Esophagus squamous epithelium (tissue), 5 donors: ENCODE measurements at regions not wholly inside any gene's neighbourhood (a gene's known extent, or its start where the extent isn't known, plus 50 kb on each side); places are given as distances from the start of the nearest gene placed in this dataset.

Experiments used
- DNase-seq: peaks from one replicate; lab custom pipeline; 2025; lab: John Stamatoyannopoulos, UW
- H3K27ac ChIP-seq, 4 donors: fragments of 200-600 bp; sonication (generic); one replicate each; pipeline ENCODE4 v1.5.1; 2016 to 2019; ENCODE audit warnings: mild to moderate bottlenecking in 1 of 4
- H3K27me3 ChIP-seq, 4 donors: fragments of 200-600 bp; sonication (generic); 1 replicate in 3 of 4; 2 replicates in 1 of 4; pipeline versions ENCODE4 v1.5.1 to v1.6.0; 2017 to 2021; ENCODE audit warnings: antibody characterized with exemption in 1 of 4
- H3K36me3 ChIP-seq, 3 donors: fragments of 200-600 bp; sonication (generic); one replicate each; pipeline ENCODE4 v1.5.1; 2016 to 2019
- H3K4me1 ChIP-seq, 3 donors: fragments of 200-600 bp; sonication (generic); one replicate each; pipeline ENCODE4 v1.5.1; 2017 to 2019
- H3K4me3 ChIP-seq, 4 donors: fragments of 200-600 bp; sonication (generic); 1 replicate in 3 of 4; 2 replicates in 1 of 4; pipeline ENCODE4 v1.5.1; 2016 to 2019; ENCODE audit warnings: mild to moderate bottlenecking in 2 of 4, moderate library complexity in 1 of 4
- H3K9me3 ChIP-seq, 3 donors: fragments of 200-600 bp; sonication (generic); one replicate each; pipeline ENCODE4 v1.5.1; 2016 to 2019
- POLR2A ChIP-seq, 4 donors: fragments of 450-650 bp; IDR thresholded peaks; one replicate each; pipeline ENCODE4 v1.6.1; 2017; ENCODE audit warnings: antibody characterized with exemption in 4 of 4, mild to moderate bottlenecking in 4 of 4, moderate library complexity in 3 of 4
- WGBS, 2 donors: methylation state at CpG; one replicate each; pipeline ENCODE4 v1.1.5; 2018; 5-methylcytosine and 5-hydroxymethylcytosine counted together
- intact Hi-C: fragments of 100-400 bp; cut with DNase I; formaldehyde crosslinking; loops from one replicate; pipeline ENCODE4 v1.15.0; 2022
- TF ChIP-seq, protein P1 (sequence below), 6 experiments: fragments of 450-650 bp in 4 of 6; fragments of 200-600 bp in 2 of 6; sonication (generic) in 2 of 6; IDR thresholded peaks; one replicate each; pipeline ENCODE4 v1.5.1; 2016 to 2019; ENCODE audit warnings: antibody characterized with exemption in 6 of 6, mild to moderate bottlenecking in 4 of 6, moderate library complexity in 4 of 6
- donor health status: DM: yes; HTN: yes; CAD: no.

DNA sequence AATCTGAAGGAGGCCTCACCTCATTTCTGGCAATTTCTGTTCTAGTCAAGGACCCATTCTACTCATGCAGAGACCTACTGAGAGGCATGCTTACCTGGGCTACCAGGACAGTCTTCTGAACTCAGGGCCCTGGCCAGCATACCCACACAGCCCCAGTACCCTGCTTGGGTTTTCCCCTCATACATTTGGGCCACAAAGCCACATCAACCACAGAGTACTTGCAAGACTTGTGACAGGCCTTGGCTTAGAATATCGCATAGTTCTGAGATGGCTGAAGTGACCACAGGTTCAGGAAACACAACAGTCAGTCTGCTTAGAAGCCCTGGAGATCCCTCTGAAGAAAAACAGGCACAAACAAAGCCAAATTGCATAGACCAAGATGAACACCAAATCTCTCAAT lies 758.8 kb upstream of the CDH9 start:
- Histone ChIP-seq H3K4me1 (no peaks in the 10 kb centered on the region), H3K27ac (no peak overlapping the region), H3K36me3 (no peaks in the 10 kb centered on the region), H3K4me3 (no peak overlapping the region), H3K27me3 (no peaks in the 10 kb centered on the region), H3K9me3 (peaks cover 0 to 18% (median 8%) of the 10 kb centered on the region in 3 donors)
- DNase-seq: no peak
- intact Hi-C loops: no loop called here
- WGBS, 2 donors: 73% methylated on average over 1 of the region's 1 CpG; no CpG with 5 or more reads in 1 of the 2 donors
- TF ChIP-seq POLR2A (IDR thresholded peaks at IDR 0.05): no peak
- TF ChIP-seq, protein P1, sequence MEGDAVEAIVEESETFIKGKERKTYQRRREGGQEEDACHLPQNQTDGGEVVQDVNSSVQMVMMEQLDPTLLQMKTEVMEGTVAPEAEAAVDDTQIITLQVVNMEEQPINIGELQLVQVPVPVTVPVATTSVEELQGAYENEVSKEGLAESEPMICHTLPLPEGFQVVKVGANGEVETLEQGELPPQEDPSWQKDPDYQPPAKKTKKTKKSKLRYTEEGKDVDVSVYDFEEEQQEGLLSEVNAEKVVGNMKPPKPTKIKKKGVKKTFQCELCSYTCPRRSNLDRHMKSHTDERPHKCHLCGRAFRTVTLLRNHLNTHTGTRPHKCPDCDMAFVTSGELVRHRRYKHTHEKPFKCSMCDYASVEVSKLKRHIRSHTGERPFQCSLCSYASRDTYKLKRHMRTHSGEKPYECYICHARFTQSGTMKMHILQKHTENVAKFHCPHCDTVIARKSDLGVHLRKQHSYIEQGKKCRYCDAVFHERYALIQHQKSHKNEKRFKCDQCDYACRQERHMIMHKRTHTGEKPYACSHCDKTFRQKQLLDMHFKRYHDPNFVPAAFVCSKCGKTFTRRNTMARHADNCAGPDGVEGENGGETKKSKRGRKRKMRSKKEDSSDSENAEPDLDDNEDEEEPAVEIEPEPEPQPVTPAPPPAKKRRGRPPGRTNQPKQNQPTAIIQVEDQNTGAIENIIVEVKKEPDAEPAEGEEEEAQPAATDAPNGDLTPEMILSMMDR (IDR thresholded peaks at IDR 0.05): no peak

- no peak for DNase-seq
- intact Hi-C loops: no loop called here
- Histone ChIP-seq H3K36me3 (no peaks in the 10 kb centered on the region), H3K9me3 (no peaks in the 10 kb centered on the region), H3K4me3 (no peak overlapping the region), H3K27ac (no peak overlapping the region), H3K4me1 (no peaks in the 10 kb centered on the region), H3K27me3 (no peaks in the 10 kb centered on the region)
- 80 to 96% methylated on average over 2 of the region's 2 CpGs for WGBS, 2 donors
- TF ChIP-seq, protein P1 (IDR thresholded peaks at IDR 0.05): no peak
- TF ChIP-seq POLR2A (IDR thresholded peaks at IDR 0.05): no peak
Observed at GRCh38 chr5:27788184-27788583, 749.8 kb upstream of the CDH9 start.

GRCh38 chr5:27784317-27784716 lies 745.9 kb upstream of the CDH9 start:
- no peak overlapping the region for H3K27ac ChIP-seq
- no peaks in the 10 kb centered on the region for H3K27me3 ChIP-seq
- 44 to 82% methylated on average over 1 of the region's 1 CpG for WGBS, 2 donors
- no peak for DNase-seq
- no peaks in the 10 kb centered on the region for H3K36me3 ChIP-seq
- no peak for TF ChIP-seq POLR2A (IDR thresholded peaks at IDR 0.05)
- TF ChIP-seq, protein P1 (IDR thresholded peaks at IDR 0.05): no peak
- intact Hi-C loops: no loop called here
- H3K4me3 ChIP-seq: no peak overlapping the region
- H3K4me1 ChIP-seq: no peaks in the 10 kb centered on the region
- H3K9me3 ChIP-seq: no peaks in the 10 kb centered on the region

GRCh38 chr5:27778121-27778520 lies 739.7 kb upstream of the CDH9 start:
- Histone ChIP-seq H3K4me3 (no peak overlapping the region), H3K4me1 (no peaks in the 10 kb centered on the region), H3K36me3 (no peaks in the 10 kb centered on the region), H3K9me3 (no peaks in the 10 kb centered on the region), H3K27ac (no peak overlapping the region), H3K27me3 (no peaks in the 10 kb centered on the region)
- no peak for TF ChIP-seq POLR2A (IDR thresholded peaks at IDR 0.05)
- TF ChIP-seq, protein P1 (IDR thresholded peaks at IDR 0.05): no peak
- DNase-seq: no peak
- 65 to 85% methylated on average over 4 of the region's 4 CpGs for WGBS, 2 donors
- intact Hi-C loops: no loop called here

DNA sequence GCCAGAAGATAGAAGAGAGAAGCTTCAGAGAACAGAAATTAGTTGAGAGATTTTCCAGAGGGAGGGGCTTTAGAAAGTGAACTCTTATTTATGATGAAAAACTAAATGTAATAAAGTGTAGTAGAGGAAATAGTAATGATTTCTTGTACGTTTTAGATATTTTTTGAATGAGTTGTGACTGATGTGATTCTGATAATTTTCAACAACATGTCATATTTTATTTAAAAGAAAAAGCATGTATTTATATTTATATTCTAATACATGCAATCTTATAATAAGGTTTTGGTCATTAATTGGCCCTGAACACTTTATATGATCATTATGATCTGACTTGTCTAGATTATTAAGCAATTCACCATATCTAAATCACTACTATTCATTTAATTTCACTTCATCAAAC lies 735.2 kb upstream of the CDH9 start:
- no peak for DNase-seq

More for the DNA sequence above, 735.2 kb upstream of the CDH9 start:
- WGBS, 2 donors: 27 to 39% methylated on average over 1 of the region's 1 CpG
- no peaks in the 10 kb centered on the region for H3K4me1 ChIP-seq
- intact Hi-C loops: no loop called here
- H3K27me3 ChIP-seq: no peaks in the 10 kb centered on the region
- no peak overlapping the region for H3K4me3 ChIP-seq
- H3K27ac ChIP-seq: no peak overlapping the region
- TF ChIP-seq POLR2A (IDR thresholded peaks at IDR 0.05): no peak
- TF ChIP-seq, protein P1 (IDR thresholded peaks at IDR 0.05): no peak
- H3K9me3 ChIP-seq: no peaks in the 10 kb centered on the region
- no peaks in the 10 kb centered on the region for H3K36me3 ChIP-seq
